H1 (cell line): ENCODE measurements at regions not wholly inside any gene's neighbourhood (a gene's known extent, or its start where the extent isn't known, plus 50 kb on each side); places are given as distances from the start of the nearest gene placed in this dataset.

Experiments used
- CTCF ChIA-PET: fragments of 300-600 bp; sonication (Branson Sonifier 250); formaldehyde crosslinking; loops from one replicate; lab custom pipeline; 2021; ENCODE audit not compliant: partially characterized antibody; lab: Charles Lee
- POLR2A ChIA-PET: fragments of 300-600 bp; sonication (Branson Sonifier 250); formaldehyde crosslinking; loops from one replicate; lab custom pipeline; 2021; ENCODE audit warnings: inconsistent platforms; ENCODE audit not compliant: partially characterized antibody; lab: Charles Lee
- DNase-seq, 2 experiments: peaks; one replicate each; pipeline versions ENCODE4 v3.0.0 to v3.0.0-alpha.2; 2010 to 2022; ENCODE audit warnings: low spot score in 2 of 2, low read depth in 1 of 2, mixed read lengths in 1 of 2
- FAIRE-seq: peaks from 2 replicates; lab custom pipeline; 2011; peaks lifted over from hg19 to GRCh38; lab: Jason Lieb, UNC
- H2AFZ ChIP-seq: 2 replicates; pipeline ENCODE4 v1.8.1; 2012; ENCODE audit warnings: low read length, inconsistent platforms
- H2AK5ac ChIP-seq: 2 replicates; pipeline ENCODE4 v1.6.1; 2013; ENCODE audit warnings: low read depth, low read length
- H2BK120ac ChIP-seq: replicated peaks from 2 replicates; pipeline ENCODE3; 2013; ENCODE audit warnings: low read depth, low read length, inconsistent platforms
- H2BK12ac ChIP-seq: 2 replicates; pipeline ENCODE4 v1.6.1; 2013; ENCODE audit warnings: low read depth, low read length
- H2BK15ac ChIP-seq: 2 replicates; pipeline ENCODE4 v1.6.1; 2013; ENCODE audit warnings: low read length
- H2BK20ac ChIP-seq: 2 replicates; pipeline ENCODE4 v1.6.1; 2013; ENCODE audit warnings: low read length
- H2BK5ac ChIP-seq: 2 replicates; pipeline ENCODE4 v1.6.1; 2013; ENCODE audit warnings: low read depth, low read length
- H3K14ac ChIP-seq: 2 replicates; pipeline ENCODE4 v1.6.1; 2013; ENCODE audit warnings: inconsistent platforms; ENCODE audit not compliant: insufficient read length
- H3K18ac ChIP-seq: 2 replicates; pipeline ENCODE4 v1.6.1; 2013; ENCODE audit warnings: low read length; ENCODE audit errors: extremely low read depth
- H3K23ac ChIP-seq: 2 replicates; pipeline ENCODE4 v1.6.1; 2013; ENCODE audit warnings: inconsistent platforms; ENCODE audit not compliant: insufficient read length
- H3K23me2 ChIP-seq: 2 replicates; pipeline ENCODE4 v1.6.1; 2013; ENCODE audit warnings: low read depth, low read length
- H3K27ac ChIP-seq: 2 replicates; pipeline ENCODE4 v1.6.1; 2011; ENCODE audit warnings: low read depth, low read length, inconsistent platforms
- H3K27me3 ChIP-seq, 4 experiments: replicated peaks in 1 of 4; 1 replicate in 1 of 4; 2 replicates in 3 of 4; pipeline versions ENCODE4 v1.6.1 to v1.8.1; 2011 to 2013; ENCODE audit warnings: low read length in 3 of 4, mild to moderate bottlenecking in 3 of 4, inconsistent platforms in 2 of 4, mixed read lengths in 2 of 4, moderate library complexity in 1 of 4; ENCODE audit not compliant: control insufficient read depth in 3 of 4, insufficient read depth in 3 of 4; ENCODE audit errors: extremely low read depth in 1 of 4
- H3K36me3 ChIP-seq, 4 experiments: 2 replicates each; pipeline versions ENCODE4 v1.6.1 to v1.8.1; 2011 to 2013; ENCODE audit warnings: mild to moderate bottlenecking in 4 of 4, low read length in 3 of 4, moderate library complexity in 2 of 4, control low read depth in 1 of 4, inconsistent platforms in 1 of 4; ENCODE audit not compliant: insufficient read depth in 4 of 4, control insufficient read depth in 2 of 4
- H3K4ac ChIP-seq: replicated peaks from 2 replicates; pipeline ENCODE3; 2013; ENCODE audit warnings: low read length, low read depth, mixed read lengths, inconsistent platforms; ENCODE audit not compliant: insufficient read length
- H3K4me1 ChIP-seq, 4 experiments: replicated peaks in 1 of 4; 1 replicate in 1 of 4; 2 replicates in 3 of 4; pipeline versions ENCODE4 v1.6.1 to v1.8.1; 2011 to 2013; ENCODE audit warnings: low read length in 3 of 4, inconsistent platforms in 2 of 4, mixed read lengths in 1 of 4; ENCODE audit not compliant: insufficient read depth in 4 of 4, control insufficient read depth in 3 of 4
- H3K4me2 ChIP-seq, 2 experiments: 2 replicates each; pipeline versions ENCODE4 v1.6.1 to v1.8.1; 2011 to 2013; ENCODE audit warnings: low read depth in 2 of 2, low read length in 2 of 2, control low read depth in 1 of 2, inconsistent platforms in 1 of 2, mild to moderate bottlenecking in 1 of 2; ENCODE audit not compliant: insufficient read depth in 1 of 2
- H3K4me3 ChIP-seq, 4 experiments: fragments of 200-600, 300-600 bp in 1 of 4; sonication (generic), shearing (Covaris generic), sonication (Bioruptor Twin) in 1 of 4; 2 replicates each; pipeline versions ENCODE4 v1.5.1 to v1.8.1; 2011 to 2016; ENCODE audit warnings: low read length in 4 of 4, low read depth in 3 of 4, control low read depth in 2 of 4, inconsistent platforms in 2 of 4, mild to moderate bottlenecking in 2 of 4, mixed read lengths in 1 of 4, moderate library complexity in 1 of 4; ENCODE audit not compliant: insufficient read depth in 2 of 4; ENCODE audit errors: extremely low read depth in 1 of 4
- H3K56ac ChIP-seq: replicated peaks from 2 replicates; pipeline ENCODE3; 2013; ENCODE audit warnings: low read depth, mild to moderate bottlenecking, mixed read lengths, low read length, inconsistent platforms; ENCODE audit not compliant: insufficient read length
- H3K79me1 ChIP-seq: 2 replicates; pipeline ENCODE4 v1.6.1; 2013; ENCODE audit warnings: low read depth, low read length, control low read depth
- H3K79me2 ChIP-seq, 2 experiments: 2 replicates each; pipeline versions ENCODE4 v1.6.1 to v1.8.1; 2012 to 2013; ENCODE audit warnings: low read length in 2 of 2, mild to moderate bottlenecking in 2 of 2, inconsistent platforms in 1 of 2; ENCODE audit not compliant: insufficient read depth in 2 of 2, control insufficient read depth in 1 of 2
- H3K9ac ChIP-seq, 4 experiments: replicated peaks in 1 of 4; 1 replicate in 1 of 4; 2 replicates in 3 of 4; pipeline versions ENCODE4 v1.6.1 to v1.8.1; 2011 to 2013; ENCODE audit warnings: low read depth in 3 of 4, low read length in 3 of 4, control low read depth in 2 of 4, mild to moderate bottlenecking in 2 of 4, moderate library complexity in 2 of 4, inconsistent platforms in 1 of 4; ENCODE audit errors: extremely low read depth in 1 of 4
- H3K9me3 ChIP-seq, 2 experiments: 2 replicates each; pipeline versions ENCODE4 v1.6.1 to v1.8.1; 2012 to 2013; ENCODE audit warnings: mild to moderate bottlenecking in 2 of 2, moderate library complexity in 2 of 2, control low read depth in 1 of 2, inconsistent platforms in 1 of 2, low read depth in 1 of 2, low read length in 1 of 2, mixed read lengths in 1 of 2; ENCODE audit not compliant: insufficient read depth in 2 of 2
- H4K20me1 ChIP-seq, 2 experiments: replicated peaks in 1 of 2; 2 replicates each; pipeline versions ENCODE3 to v1.8.1; 2011 to 2013; ENCODE audit warnings: inconsistent platforms in 2 of 2, low read length in 2 of 2, mild to moderate bottlenecking in 1 of 2; ENCODE audit not compliant: insufficient read depth in 2 of 2, control insufficient read depth in 1 of 2
- H4K5ac ChIP-seq: 2 replicates; pipeline ENCODE4 v1.6.1; 2013; ENCODE audit warnings: low read length, low read depth, mixed read lengths, inconsistent platforms; ENCODE audit not compliant: insufficient read length
- H4K8ac ChIP-seq: 2 replicates; pipeline ENCODE4 v1.8.0; 2013; ENCODE audit warnings: mild to moderate bottlenecking, moderate library complexity, low read length, inconsistent platforms; ENCODE audit not compliant: insufficient read depth; ENCODE audit errors: extremely low read depth
- H4K91ac ChIP-seq: replicated peaks from 2 replicates; pipeline ENCODE3; 2013; ENCODE audit warnings: low read length, mixed read lengths, inconsistent platforms; ENCODE audit not compliant: insufficient read length
- ASH2L ChIP-seq: fragments of 200-600, 300-600 bp; sonication (generic); IDR thresholded peaks from one replicate; pipeline ENCODE4 v1.7.1; 2017; ENCODE audit warnings: low read length
- CEBPB ChIP-seq: IDR thresholded peaks from 2 replicates; pipeline ENCODE4 v1.6.1; 2012; ENCODE audit warnings: low read depth, low read length
- CHD2 ChIP-seq: IDR thresholded peaks from 2 replicates; pipeline ENCODE4 v1.6.1; 2012; ENCODE audit warnings: low read length, improper control_type of control experiment
- CTBP2 ChIP-seq: IDR thresholded peaks from 2 replicates; pipeline ENCODE4 v1.7.0; 2011; ENCODE audit warnings: borderline replicate concordance, mild to moderate bottlenecking, moderate library complexity, mixed read lengths, low read length; ENCODE audit not compliant: insufficient read depth, insufficient read length
- GTF2F1 ChIP-seq: IDR thresholded peaks from 2 replicates; pipeline ENCODE4 v1.6.1; 2012; ENCODE audit warnings: low read depth, low read length, improper control_type of control experiment, borderline replicate concordance
- HDAC2 ChIP-seq, 2 experiments: fragments of 300-600 bp in 1 of 2; sonication (generic) in 1 of 2; IDR thresholded peaks; 2 replicates each; pipeline ENCODE4 v1.6.1; 2011 to 2012; ENCODE audit warnings: low read depth in 2 of 2, low read length in 2 of 2, mild to moderate bottlenecking in 2 of 2, moderate library complexity in 2 of 2, borderline replicate concordance in 1 of 2, inconsistent platforms in 1 of 2
- HDAC6 ChIP-seq: IDR thresholded peaks from one replicate; pipeline ENCODE4 v1.7.1; 2012; ENCODE audit warnings: low read depth, mild to moderate bottlenecking, inconsistent platforms, low read length, moderate library complexity
- NRF1 ChIP-seq: IDR thresholded peaks from 2 replicates; pipeline ENCODE4 v1.6.1; 2011; ENCODE audit warnings: mild to moderate bottlenecking, low read depth, low read length, improper control_type of control experiment
- RBBP5 ChIP-seq: IDR thresholded peaks from 2 replicates; pipeline ENCODE4 v1.7.1; 2012; ENCODE audit warnings: low read depth, mild to moderate bottlenecking, inconsistent platforms, low read length, moderate library complexity, borderline replicate concordance
- SIX5 ChIP-seq: IDR thresholded peaks from 2 replicates; pipeline ENCODE4 v1.6.1; 2011; ENCODE audit warnings: mild to moderate bottlenecking, low read depth, low read length
- WGBS, 2 experiments: shearing (Covaris generic) in 1 of 2; methylation state at CpG; one replicate each; pipeline versions ENCODE4 v1.1.6 to v1.1.7; 2013 to 2015; ENCODE audit warnings: low lambda C conversion rate in 2 of 2, mixed read lengths in 2 of 2, inconsistent platforms in 1 of 2, low coverage in 1 of 2, missing lambda C conversion rate in 1 of 2; ENCODE audit not compliant: insufficient replicate concordance in 2 of 2, insufficient coverage in 1 of 2, insufficient read length in 1 of 2; ENCODE audit errors: extremely low coverage in 1 of 2, missing lambda C conversion rate in 1 of 2; 5-methylcytosine and 5-hydroxymethylcytosine counted together
- TF ChIP-seq, protein P1 (sequence below): IDR thresholded peaks from 2 replicates; pipeline ENCODE4 v1.6.1; 2011; ENCODE audit warnings: low read length, improper control_type of control experiment
- TF ChIP-seq, protein P2 (sequence below): IDR thresholded peaks from 2 replicates; pipeline ENCODE4 v1.6.1; 2011; ENCODE audit warnings: low read depth, mild to moderate bottlenecking, low read length; ENCODE audit not compliant: insufficient read depth

DNA sequence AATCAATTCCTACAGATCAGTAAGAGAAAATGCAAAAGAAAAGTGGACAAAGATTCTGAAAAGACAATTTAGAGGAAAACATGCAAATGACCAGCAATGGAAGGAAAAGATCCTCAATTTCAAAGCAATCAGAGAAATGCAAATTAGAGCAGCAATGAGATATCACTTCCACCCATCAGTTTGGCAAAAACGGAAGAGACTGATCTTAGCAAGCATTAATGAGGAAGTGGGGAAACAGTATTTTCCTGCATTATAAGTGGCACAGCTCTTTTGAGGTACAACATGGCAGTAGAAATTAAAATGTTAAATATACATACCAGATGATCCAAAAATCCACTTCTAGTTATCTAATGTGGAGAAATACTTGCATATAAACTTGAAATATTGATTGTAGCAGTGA, 69.1 kb upstream of the SLC7A1 start:
- TF ChIP-seq SIX5 (no peak), RBBP5 (no peak), NRF1 (no peak), HDAC6 (no peak), ASH2L (no peak), HDAC2 (IDR thresholded peaks at IDR 0.05; ENCODE audit: borderline replicate concordance in 1 of 2, low read depth in 2 of 2, low read length in 2 of 2) (no peak), GTF2F1 (no peak), CEBPB (no peak), CTBP2 (no peak), CHD2 (no peak)
- TF ChIP-seq, protein P1, sequence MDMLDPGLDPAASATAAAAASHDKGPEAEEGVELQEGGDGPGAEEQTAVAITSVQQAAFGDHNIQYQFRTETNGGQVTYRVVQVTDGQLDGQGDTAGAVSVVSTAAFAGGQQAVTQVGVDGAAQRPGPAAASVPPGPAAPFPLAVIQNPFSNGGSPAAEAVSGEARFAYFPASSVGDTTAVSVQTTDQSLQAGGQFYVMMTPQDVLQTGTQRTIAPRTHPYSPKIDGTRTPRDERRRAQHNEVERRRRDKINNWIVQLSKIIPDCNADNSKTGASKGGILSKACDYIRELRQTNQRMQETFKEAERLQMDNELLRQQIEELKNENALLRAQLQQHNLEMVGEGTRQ, result no peak
- TF ChIP-seq, protein P2, sequence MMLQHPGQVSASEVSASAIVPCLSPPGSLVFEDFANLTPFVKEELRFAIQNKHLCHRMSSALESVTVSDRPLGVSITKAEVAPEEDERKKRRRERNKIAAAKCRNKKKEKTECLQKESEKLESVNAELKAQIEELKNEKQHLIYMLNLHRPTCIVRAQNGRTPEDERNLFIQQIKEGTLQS, result no peak
- TF ChIP-seq, all 59 proteins: peak for 0
- no peaks in the 10 kb centered on the region for H3K79me2 ChIP-seq

More for the DNA sequence above, 69.1 kb upstream of the SLC7A1 start:
- WGBS, 2 experiments, result 82% methylated on average over 1 of the region's 1 CpG; no CpG with 5 or more reads in 1 of the 2 experiments
- H2BK5ac ChIP-seq, result no peak overlapping the region
- no peak overlapping the region for H3K14ac ChIP-seq
- no peak overlapping the region for H3K4me2 ChIP-seq
- no peak overlapping the region for H3K9ac ChIP-seq
- H3K79me1 ChIP-seq, result no peaks in the 10 kb centered on the region
- H3K4me3 ChIP-seq, result no peak overlapping the region
- no peaks in the 10 kb centered on the region for H3K23me2 ChIP-seq
- ChIA-PET POLR2A (no interaction called here), CTCF (no interaction called here)
- no peaks in the 10 kb centered on the region for H3K27me3 ChIP-seq
- H4K8ac ChIP-seq, result no peak overlapping the region
- H3K23ac ChIP-seq, result no peak overlapping the region
- no peak overlapping the region for H4K5ac ChIP-seq
- no peak overlapping the region for H2AK5ac ChIP-seq
- H2BK20ac ChIP-seq, result no peak overlapping the region
- no peak overlapping the region for H2AFZ ChIP-seq
- FAIRE-seq (no peak), DNase-seq (no peak)
- no peak overlapping the region for H2BK12ac ChIP-seq
- H3K4ac ChIP-seq, result no peak overlapping the region
- H4K91ac ChIP-seq, result no peak overlapping the region
- no peak overlapping the region for H3K27ac ChIP-seq
- H3K36me3 ChIP-seq, result no peaks in the 10 kb centered on the region
- no peak overlapping the region for H2BK15ac ChIP-seq
- H3K18ac ChIP-seq, result no peak overlapping the region
- no peaks in the 10 kb centered on the region for H3K4me1 ChIP-seq
- no peak overlapping the region for H2BK120ac ChIP-seq
- no peak overlapping the region for H3K56ac ChIP-seq
- H3K9me3 ChIP-seq, result peaks cover 0 to 6% of the 10 kb centered on the region in 2 experiments; a peak in 2 of 4 replicates
- H4K20me1 ChIP-seq, result no peaks in the 10 kb centered on the region
